ENCODE measurements at regions not wholly inside any gene's neighbourhood (a gene's known extent, or its start where the extent isn't known, plus 50 kb on each side); places are given as distances from the start of the nearest gene placed in this dataset.

DNA sequence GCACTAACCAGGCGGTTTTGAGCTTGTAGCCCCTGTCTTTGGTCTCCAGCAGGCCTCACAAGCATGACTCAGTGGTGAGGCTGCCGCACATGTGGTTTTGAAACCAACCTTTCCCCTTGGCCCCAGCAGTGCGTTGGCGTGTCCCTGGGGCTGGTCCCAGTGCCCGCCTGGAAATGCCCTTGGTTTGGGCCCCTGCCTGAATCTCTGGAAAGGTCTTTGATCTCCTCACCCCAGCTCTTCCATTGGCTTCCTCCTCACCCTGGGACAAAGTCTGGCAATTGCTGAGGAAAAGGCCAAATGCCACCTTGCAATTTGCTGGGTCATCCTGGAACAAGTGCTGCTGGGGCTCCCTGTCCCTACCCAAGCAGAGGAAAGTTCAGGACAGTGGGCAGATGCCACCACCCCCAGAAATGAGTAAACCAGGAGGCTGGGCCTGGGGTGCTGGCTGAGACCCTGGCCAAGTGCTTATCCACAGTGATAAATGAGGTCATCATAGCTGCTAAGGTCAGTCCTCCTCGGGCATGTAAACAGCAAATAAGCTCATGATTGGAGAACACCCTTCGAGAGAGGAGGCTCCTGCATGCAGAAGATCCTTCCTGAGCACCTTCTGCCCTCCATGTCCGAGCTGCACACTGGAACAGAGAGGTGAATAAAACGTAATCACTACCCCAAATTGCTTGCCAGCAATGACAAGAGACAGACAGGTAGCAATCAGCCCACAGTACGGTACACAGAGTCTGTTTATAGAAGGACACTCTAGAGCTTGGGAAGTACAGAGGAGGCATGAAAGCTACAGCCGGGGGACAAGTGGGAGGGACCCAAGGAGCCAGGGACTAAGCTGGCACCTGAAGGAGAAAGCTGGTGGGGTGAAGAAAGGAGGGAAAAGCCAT is 98.9 kb upstream of the CPEB4 start:
- in situ Hi-C loops (cut with MboI; ENCODE audit: low sequenced_read_pairs) (no loop called here), intact Hi-C loops (cut with micrococcal nuclease) (no loop called here), dilution Hi-C loops (cut with HindIII; ENCODE audit: low sequenced_read_pairs, unreplicated experiment) (no loop called here)
- no peak overlapping the region for H3K14ac ChIP-seq (replicated peaks; ENCODE audit: low read depth, low read length)
- H2BK5ac ChIP-seq (ENCODE audit: low read depth, low read length, poor library complexity, severe bottlenecking): no peak overlapping the region
- TF ChIP-seq BHLHE40 (IDR thresholded peaks at IDR 0.05; ENCODE audit: low read depth, low read length): peak; percentile 57; the same call in 1 of the 2 replicates
- no peak for TF ChIP-seq CHD1 (IDR thresholded peaks at IDR 0.05; ENCODE audit: low read depth, low read length)
- TF ChIP-seq, protein P1, sequence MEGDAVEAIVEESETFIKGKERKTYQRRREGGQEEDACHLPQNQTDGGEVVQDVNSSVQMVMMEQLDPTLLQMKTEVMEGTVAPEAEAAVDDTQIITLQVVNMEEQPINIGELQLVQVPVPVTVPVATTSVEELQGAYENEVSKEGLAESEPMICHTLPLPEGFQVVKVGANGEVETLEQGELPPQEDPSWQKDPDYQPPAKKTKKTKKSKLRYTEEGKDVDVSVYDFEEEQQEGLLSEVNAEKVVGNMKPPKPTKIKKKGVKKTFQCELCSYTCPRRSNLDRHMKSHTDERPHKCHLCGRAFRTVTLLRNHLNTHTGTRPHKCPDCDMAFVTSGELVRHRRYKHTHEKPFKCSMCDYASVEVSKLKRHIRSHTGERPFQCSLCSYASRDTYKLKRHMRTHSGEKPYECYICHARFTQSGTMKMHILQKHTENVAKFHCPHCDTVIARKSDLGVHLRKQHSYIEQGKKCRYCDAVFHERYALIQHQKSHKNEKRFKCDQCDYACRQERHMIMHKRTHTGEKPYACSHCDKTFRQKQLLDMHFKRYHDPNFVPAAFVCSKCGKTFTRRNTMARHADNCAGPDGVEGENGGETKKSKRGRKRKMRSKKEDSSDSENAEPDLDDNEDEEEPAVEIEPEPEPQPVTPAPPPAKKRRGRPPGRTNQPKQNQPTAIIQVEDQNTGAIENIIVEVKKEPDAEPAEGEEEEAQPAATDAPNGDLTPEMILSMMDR (conservative IDR thresholded peaks at IDR 0.05; ENCODE audit: low read depth, low read length): no peak
- TF ChIP-seq MXI1 (IDR thresholded peaks at IDR 0.05; ENCODE audit: borderline replicate concordance, low read depth, low read length): peak; percentile 49; the same call in 1 of the 2 replicates
- TF ChIP-seq FOS (IDR thresholded peaks at IDR 0.05; ENCODE audit: low read depth, low read length): peak; percentile 31; the same call in 1 of the 2 replicates
- TF ChIP-seq, protein P2, sequence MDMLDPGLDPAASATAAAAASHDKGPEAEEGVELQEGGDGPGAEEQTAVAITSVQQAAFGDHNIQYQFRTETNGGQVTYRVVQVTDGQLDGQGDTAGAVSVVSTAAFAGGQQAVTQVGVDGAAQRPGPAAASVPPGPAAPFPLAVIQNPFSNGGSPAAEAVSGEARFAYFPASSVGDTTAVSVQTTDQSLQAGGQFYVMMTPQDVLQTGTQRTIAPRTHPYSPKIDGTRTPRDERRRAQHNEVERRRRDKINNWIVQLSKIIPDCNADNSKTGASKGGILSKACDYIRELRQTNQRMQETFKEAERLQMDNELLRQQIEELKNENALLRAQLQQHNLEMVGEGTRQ (IDR thresholded peaks at IDR 0.05; ENCODE audit: low read depth, low read length): no peak
- DNase-seq (peak; percentile 78), ATAC-seq (ENCODE audit: low read depth) (peak; percentile 86)
- no TSS peak for BruUV-seq (replicated peaks)
- peaks cover 7% of the 10 kb centered on the region; the same call in 1 of the 2 replicates for H3K9me1 ChIP-seq (ENCODE audit: insufficient read depth, low read length)
- H4K20me1 ChIP-seq (ENCODE audit: insufficient read depth, low read length): no peaks in the 10 kb centered on the region
- no peaks in the 10 kb centered on the region for H3K9me3 ChIP-seq (ENCODE audit: control insufficient read depth, insufficient read depth, low read length)
- no peaks in the 10 kb centered on the region for H3K79me1 ChIP-seq (ENCODE audit: low read depth in 1 of 2, low read length in 2 of 2)
- no peak overlapping the region for H3K4me3 ChIP-seq (ENCODE audit: insufficient read depth, low read depth, low read length)
- no peak overlapping the region for H3K4me2 ChIP-seq (ENCODE audit: low read depth, low read length)
- H2BK120ac ChIP-seq (ENCODE audit: low read depth, low read length): no peak overlapping the region
- H4K8ac ChIP-seq (ENCODE audit: low read depth in 2 of 2, low read length in 2 of 2): no peak overlapping the region
- peaks cover 10% of the 10 kb centered on the region for H3K4me1 ChIP-seq (ENCODE audit: control insufficient read depth, insufficient read depth, low read length)
- H4K5ac ChIP-seq (ENCODE audit: low read depth, low read length): no peak overlapping the region
- no peak overlapping the region for H3K27ac ChIP-seq (ENCODE audit: insufficient read depth, low read length)
- H3K56ac ChIP-seq (ENCODE audit: extremely low read depth, insufficient read depth, low read length): no peak overlapping the region
- H2AFZ ChIP-seq (replicated peaks; ENCODE audit: low read length, poor library complexity): peak overlapping the region; percentile 9
- H3K9ac ChIP-seq (ENCODE audit: low read depth, low read length): no peak overlapping the region
- no peak overlapping the region for H2AK9ac ChIP-seq (replicated peaks; ENCODE audit: low read depth, low read length, poor library complexity)
- H3K27me3 ChIP-seq (ENCODE audit: control insufficient read depth, insufficient read depth, low read length): no peaks in the 10 kb centered on the region
- no peak overlapping the region for H3K23ac ChIP-seq (ENCODE audit: low read depth, low read length)
- H3K18ac ChIP-seq (ENCODE audit: low read depth, low read length): no peak overlapping the region; the same call in 1 of the 2 replicates
- CTCF ChIA-PET: interaction anchor here (0.5 kb wide), 1 partner anchor 50 kb away, joined by 3 read pairs; no protein-coding TSS in a partner anchor
- peak overlapping the region; percentile 35 for H2AK5ac ChIP-seq (ENCODE audit: low read depth, low read length)
- no peak overlapping the region for H2BK15ac ChIP-seq (ENCODE audit: low read depth, low read length)
- no peak overlapping the region for H2BK20ac ChIP-seq (ENCODE audit: low read depth, low read length)
- no peak overlapping the region for H4K91ac ChIP-seq (ENCODE audit: insufficient read depth, low read depth, low read length)
- H3K36me3 ChIP-seq (ENCODE audit: control insufficient read depth, insufficient read depth, low read length): no peaks in the 10 kb centered on the region
- no peak overlapping the region; the same call in 1 of the 2 replicates for H3K4ac ChIP-seq (ENCODE audit: low read depth, low read length)
- POLR2A ChIA-PET (ENCODE audit: unreplicated experiment): interaction anchor here (1.5 kb wide), 1 partner anchor 100 kb away, joined by 6 read pairs; no protein-coding TSS in a partner anchor
- WGBS, 2 experiments (ENCODE audit: extremely low coverage in 2 of 2, insufficient read length in 1 of 2): 64% methylated on average over 4 of the region's 11 CpGs; no CpG with 5 or more reads in 1 of the 2 experiments
